Ishikawa (cell line): ENCODE measurements at regions not wholly inside any gene's neighbourhood (a gene's known extent, or its start where the extent isn't known, plus 50 kb on each side); places are given as distances from the start of the nearest gene placed in this dataset.

ENCODE experiments used
- CEBPB ChIP-seq: IDR thresholded peaks from 2 replicates; pipeline ENCODE4 v1.6.1; 2012
- CREB1 ChIP-seq: IDR thresholded peaks from 2 replicates; pipeline ENCODE4 v1.6.1; 2012; ENCODE audit warnings: low read depth
- EGR1 ChIP-seq: IDR thresholded peaks from 2 replicates; pipeline ENCODE4 v1.6.1; 2012
- EP300 ChIP-seq: IDR thresholded peaks from 2 replicates; pipeline ENCODE4 v1.6.1; 2012; ENCODE audit warnings: borderline replicate concordance
- FOXM1 ChIP-seq: IDR thresholded peaks from 2 replicates; pipeline ENCODE4 v1.6.1; 2012; ENCODE audit warnings: low read depth, borderline replicate concordance
- MAX ChIP-seq: IDR thresholded peaks from 2 replicates; pipeline ENCODE4 v1.6.1; 2012
- NFIC ChIP-seq: IDR thresholded peaks from 2 replicates; pipeline ENCODE4 v1.6.1; 2012
- RAD21 ChIP-seq: IDR thresholded peaks from 2 replicates; pipeline ENCODE4 v1.6.1; 2012; ENCODE audit warnings: low read depth
- REST ChIP-seq: IDR thresholded peaks from 2 replicates; pipeline ENCODE4 v1.6.1; 2012; ENCODE audit warnings: low read depth, mild to moderate bottlenecking
- TAF1 ChIP-seq: IDR thresholded peaks from 2 replicates; pipeline ENCODE4 v1.6.1; 2012; ENCODE audit warnings: low read depth, mild to moderate bottlenecking
- TCF12 ChIP-seq: IDR thresholded peaks from 2 replicates; pipeline ENCODE4 v1.6.1; 2012; ENCODE audit warnings: low read depth
- USF1 ChIP-seq: IDR thresholded peaks from 2 replicates; pipeline ENCODE4 v1.6.1; 2012
- YY1 ChIP-seq: IDR thresholded peaks from 2 replicates; pipeline ENCODE4 v1.6.1; 2012; ENCODE audit warnings: low read depth

- no peak for TF ChIP-seq YY1
- TF ChIP-seq EP300, result no peak
- no peak for TF ChIP-seq CREB1
- TF ChIP-seq CEBPB, result no peak
- no peak for TF ChIP-seq MAX
- TF ChIP-seq USF1, result no peak
- TF ChIP-seq EGR1, result no peak
- no peak for TF ChIP-seq RAD21
- TF ChIP-seq FOXM1, result no peak
- no peak for TF ChIP-seq REST
- TF ChIP-seq TCF12, result no peak
- no peak for TF ChIP-seq TAF1
- no peak for TF ChIP-seq NFIC
Observed at GRCh38 chr9:23524607-23525155, 301.4 kb downstream of the ELAVL2 start.
